GM23338 (cell line): ENCODE measurements at regions not wholly inside any gene's neighbourhood (a gene's known extent, or its start where the extent isn't known, plus 50 kb on each side); places are given as distances from the start of the nearest gene placed in this dataset.

ENCODE experiments used
- ATAC-seq: fragments of 200-7000 bp; cut with Tn5 transposase; 3 replicates; pipeline ENCODE4 v1.9.1; 2020
- DNase-seq: peaks from one replicate; pipeline ENCODE4 v3.0.0-alpha.2; 2015; ENCODE audit warnings: low spot score
- H2AFZ ChIP-seq: fragments of 200-600 bp; sonication (generic); 2 replicates; pipeline ENCODE4 v1.8.0; 2016; ENCODE audit warnings: antibody characterized with exemption, mild to moderate bottlenecking, moderate library complexity
- H3F3A ChIP-seq: fragments of 200-600 bp; sonication (generic); replicated peaks from 2 replicates; pipeline ENCODE4 v1.8.0; 2017; ENCODE audit warnings: antibody characterized with exemption, mixed run types, low read depth
- H3K27ac ChIP-seq: fragments of 200-600 bp; sonication (generic); 2 replicates; pipeline ENCODE4 v1.6.1; 2016; ENCODE audit warnings: low read depth
- H3K27me3 ChIP-seq: fragments of 200-600 bp; sonication (generic); 2 replicates; pipeline ENCODE4 v1.8.0; 2016; ENCODE audit warnings: mild to moderate bottlenecking, mixed run types, moderate library complexity; ENCODE audit not compliant: insufficient read depth
- H3K36me3 ChIP-seq: fragments of 200-600 bp; sonication (generic); 2 replicates; pipeline ENCODE4 v1.8.0; 2016; ENCODE audit warnings: mild to moderate bottlenecking; ENCODE audit not compliant: insufficient read depth
- H3K4me1 ChIP-seq: fragments of 200-600 bp; sonication (generic); 2 replicates; pipeline ENCODE4 v1.8.0; 2016; ENCODE audit warnings: mild to moderate bottlenecking, moderate library complexity; ENCODE audit not compliant: insufficient read depth
- H3K4me2 ChIP-seq: fragments of 200-600 bp; sonication (generic); 2 replicates; pipeline ENCODE4 v1.7.1; 2017; ENCODE audit warnings: mixed run types
- H3K4me3 ChIP-seq: fragments of 200-600 bp; sonication (generic); 2 replicates; pipeline ENCODE4 v1.6.1; 2016; ENCODE audit warnings: mixed run types
- H3K79me2 ChIP-seq: fragments of 200-600 bp; sonication (generic); replicated peaks from 2 replicates; pipeline ENCODE4 v1.8.0; 2017; ENCODE audit warnings: mild to moderate bottlenecking; ENCODE audit not compliant: insufficient read depth
- H3K9me2 ChIP-seq: fragments of 200-600 bp; sonication (generic); 2 replicates; pipeline ENCODE4 v1.8.0; 2017; ENCODE audit not compliant: insufficient read depth
- H4K20me1 ChIP-seq: fragments of 200-600 bp; sonication (generic); replicated peaks from 2 replicates; pipeline ENCODE4 v1.8.0; 2017; ENCODE audit warnings: mild to moderate bottlenecking; ENCODE audit not compliant: insufficient read depth
- H3K27ac Mint-ChIP-seq: 2 replicates; pipeline ENCODE4 v1.8.0; 2020; ENCODE audit warnings: inconsistent platforms, mild to moderate bottlenecking, moderate library complexity, mixed read lengths
- H3K27me3 Mint-ChIP-seq: 3 replicates; pipeline ENCODE4 v1.8.0; 2022; ENCODE audit warnings: low read depth, mild to moderate bottlenecking, moderate library complexity, mixed read lengths, inconsistent platforms; ENCODE audit not compliant: insufficient read depth, poor library complexity
- H3K36me3 Mint-ChIP-seq: 3 replicates; pipeline ENCODE4 v1.8.0; 2021; ENCODE audit warnings: low read depth, mild to moderate bottlenecking, inconsistent platforms, moderate library complexity, mixed read lengths
- H3K4me1 Mint-ChIP-seq: 3 replicates; pipeline ENCODE4 v1.8.0; 2020; ENCODE audit warnings: mild to moderate bottlenecking, inconsistent platforms, mixed read lengths
- H3K4me3 Mint-ChIP-seq: 3 replicates; pipeline ENCODE4 v1.8.0; 2021; ENCODE audit warnings: moderate library complexity, mild to moderate bottlenecking, inconsistent platforms, mixed read lengths
- H3K9me3 Mint-ChIP-seq: 3 replicates; pipeline ENCODE4 v1.8.0; 2020; ENCODE audit warnings: moderate library complexity, mild to moderate bottlenecking, inconsistent platforms, mixed read lengths
- CREB1 ChIP-seq: fragments of 250-450 bp; sonication (Bioruptor Pico); IDR thresholded peaks from 2 replicates; pipeline ENCODE4 v1.5.0; 2020; ENCODE audit warnings: low read depth, mild to moderate bottlenecking, moderate library complexity
- CTCF ChIP-seq, 2 experiments: fragments of 200-600 bp in 1 of 2; sonication (generic) in 1 of 2; conservative IDR thresholded peaks; 2 replicates each; pipeline versions ENCODE4 v1.5.1 to v1.6.1; 2016 to 2017; ENCODE audit warnings: antibody characterized with exemption in 2 of 2, low read depth in 2 of 2, mild to moderate bottlenecking in 2 of 2, moderate library complexity in 1 of 2
- ETS1 ChIP-seq: IDR thresholded peaks from 2 replicates; pipeline ENCODE4 v1.6.1; 2016; ENCODE audit warnings: antibody characterized with exemption
- EZH2 ChIP-seq: fragments of 200-600 bp; sonication (generic); IDR thresholded peaks from one replicate; pipeline ENCODE4 v1.8.0; 2017; ENCODE audit warnings: antibody characterized with exemption, mild to moderate bottlenecking, low read depth; ENCODE audit not compliant: unreplicated experiment
- EZH2phosphoT487 ChIP-seq: fragments of 200-600 bp; sonication (generic); IDR thresholded peaks from one replicate; pipeline ENCODE4 v1.8.1; 2018; ENCODE audit warnings: antibody characterized with exemption; ENCODE audit not compliant: unreplicated experiment
- JUNB ChIP-seq: IDR thresholded peaks from one replicate; pipeline ENCODE4 v1.6.1; 2016; ENCODE audit warnings: antibody characterized with exemption; ENCODE audit not compliant: unreplicated experiment
- NANOG ChIP-seq: IDR thresholded peaks from 2 replicates; pipeline ENCODE4 v1.6.1; 2016; ENCODE audit warnings: antibody characterized with exemption, borderline replicate concordance
- POLR2AphosphoS5 ChIP-seq: IDR thresholded peaks from 2 replicates; pipeline ENCODE4 v1.6.1; 2016; ENCODE audit warnings: antibody characterized with exemption, low read depth
- REST ChIP-seq: IDR thresholded peaks from one replicate; pipeline ENCODE4 v1.6.1; 2018; ENCODE audit warnings: antibody characterized with exemption; ENCODE audit not compliant: unreplicated experiment
- STAT1 ChIP-seq: IDR thresholded peaks from one replicate; pipeline ENCODE4 v1.6.1; 2016; ENCODE audit warnings: antibody characterized with exemption; ENCODE audit not compliant: unreplicated experiment
- ZNF114 ChIP-seq: fragments of 250-450 bp; sonication (Bioruptor Pico); IDR thresholded peaks from 2 replicates; pipeline ENCODE4 v1.5.0; 2020; ENCODE audit warnings: mild to moderate bottlenecking, moderate library complexity
- ZNF331 ChIP-seq: fragments of 250-450 bp; sonication (Bioruptor Pico); IDR thresholded peaks from 2 replicates; pipeline ENCODE4 v1.5.0; 2020; ENCODE audit warnings: low read depth, mild to moderate bottlenecking, moderate library complexity
- ZNF462 ChIP-seq: fragments of 250-450 bp; sonication (Bioruptor Pico); IDR thresholded peaks from 2 replicates; pipeline ENCODE4 v1.5.0; 2020; ENCODE audit warnings: mild to moderate bottlenecking, moderate library complexity

- H3K4me3 ChIP-seq = peak overlapping the region; percentile 54
- no peaks in the 10 kb centered on the region for H3F3A ChIP-seq
- ATAC-seq (peak; percentile 89), DNase-seq (peak; percentile 41)
- H3K4me2 ChIP-seq = peak overlapping the region; percentile 77
- no peak overlapping the region for H3K27ac Mint-ChIP-seq
- H3K36me3 ChIP-seq = no peaks in the 10 kb centered on the region
- peak overlapping the region; percentile 97 for H2AFZ ChIP-seq
- H3K79me2 ChIP-seq = no peaks in the 10 kb centered on the region
- no peak for TF ChIP-seq EZH2
- TF ChIP-seq CTCF (conservative IDR thresholded peaks at IDR 0.05; ENCODE audit: low read depth in 2 of 2) = no peak
- no peak for TF ChIP-seq STAT1
- no peak for TF ChIP-seq ZNF331 (CRISPR knock-in tag)
- TF ChIP-seq ETS1 = no peak
- no peak for TF ChIP-seq CREB1 (CRISPR knock-in tag)
- no peak for TF ChIP-seq POLR2AphosphoS5
- TF ChIP-seq NANOG = no peak
- no peak for TF ChIP-seq REST
- TF ChIP-seq ZNF114 (CRISPR knock-in tag) = no peak
- no peak for TF ChIP-seq EZH2phosphoT487
- no peak for TF ChIP-seq ZNF462
- no peak for TF ChIP-seq JUNB
- peaks cover 5% of the 10 kb centered on the region; the same call in 1 of the 2 replicates for H3K27me3 ChIP-seq
- no peaks in the 10 kb centered on the region for H4K20me1 ChIP-seq
- H3K9me2 ChIP-seq = no peaks in the 10 kb centered on the region
- H3K4me3 Mint-ChIP-seq = peak overlapping the region; percentile 83
- no peaks in the 10 kb centered on the region for H3K36me3 Mint-ChIP-seq
- no peaks in the 10 kb centered on the region for H3K9me3 Mint-ChIP-seq
- H3K4me1 Mint-ChIP-seq = peaks cover 18% of the 10 kb centered on the region
- H3K4me1 ChIP-seq = peaks cover 9% of the 10 kb centered on the region; the same call in 1 of the 2 replicates
- H3K27ac ChIP-seq = no peak overlapping the region
- H3K27me3 Mint-ChIP-seq = peaks cover 12% of the 10 kb centered on the region
These were observed 90.3 kb downstream of the MRPL36 start for GRCh38 chr5:1709171-1709803.
